HEK293 (cell line): ENCODE measurements at regions not wholly inside any gene's neighbourhood (a gene's known extent, or its start where the extent isn't known, plus 50 kb on each side); places are given as distances from the start of the nearest gene placed in this dataset.

Experiments
- MYNN ChIP-seq: fragments of 450-650 bp; formaldehyde crosslinking; IDR thresholded peaks from 2 replicates; pipeline ENCODE4 v1.5.1; 2016; ENCODE audit warnings: missing biosample characterization, missing genetic modification characterization, borderline replicate concordance
- REST ChIP-seq: fragments of 450-650 bp; formaldehyde crosslinking; IDR thresholded peaks from 2 replicates; pipeline ENCODE4 v1.5.1; 2016; ENCODE audit warnings: missing biosample characterization, missing genetic modification characterization
- SALL2 ChIP-seq: fragments of 450-650 bp; formaldehyde crosslinking; IDR thresholded peaks from 2 replicates; pipeline ENCODE4 v1.5.0; 2017; ENCODE audit warnings: missing biosample characterization, mild to moderate bottlenecking, missing genetic modification characterization, borderline replicate concordance
- ZNF133 ChIP-seq: fragments of 450-650 bp; formaldehyde crosslinking; IDR thresholded peaks from 2 replicates; pipeline ENCODE4 v1.5.1; 2016; ENCODE audit warnings: missing biosample characterization, missing genetic modification characterization
- ZNF169 ChIP-seq: fragments of 450-650 bp; formaldehyde crosslinking; IDR thresholded peaks from 2 replicates; pipeline ENCODE4 v1.5.1; 2016; ENCODE audit warnings: missing biosample characterization, missing genetic modification characterization
- ZNF629 ChIP-seq: fragments of 450-650 bp; formaldehyde crosslinking; IDR thresholded peaks from 2 replicates; pipeline ENCODE4 v1.5.1; 2017; ENCODE audit warnings: missing biosample characterization, missing genetic modification characterization
- ZNF664 ChIP-seq: fragments of 450-650 bp; formaldehyde crosslinking; IDR thresholded peaks from 2 replicates; pipeline ENCODE4 v1.5.1; 2016; ENCODE audit warnings: missing biosample characterization, missing genetic modification characterization
- ZNF704 ChIP-seq: fragments of 450-650 bp; formaldehyde crosslinking; IDR thresholded peaks from 2 replicates; pipeline ENCODE4 v1.5.1; 2016; ENCODE audit warnings: missing biosample characterization, missing genetic modification characterization
- ZSCAN18 ChIP-seq: fragments of 450-650 bp; formaldehyde crosslinking; IDR thresholded peaks from 2 replicates; pipeline ENCODE4 v1.5.1; 2016; ENCODE audit warnings: missing biosample characterization, missing genetic modification characterization
- TF ChIP-seq, protein P1 (sequence below): fragments of 450-650 bp; formaldehyde crosslinking; IDR thresholded peaks from 2 replicates; pipeline ENCODE4 v1.5.1; 2016; ENCODE audit warnings: missing biosample characterization, missing genetic modification characterization
- TF ChIP-seq, protein P2 (sequence below): fragments of 450-650 bp; formaldehyde crosslinking; conservative IDR thresholded peaks from 2 replicates; pipeline ENCODE4 v1.5.1; 2016; ENCODE audit warnings: low read depth, missing biosample characterization, missing genetic modification characterization

GRCh38 chr5:167268337-167268736 lies 1023.1 kb upstream of the WWC1 start:
- TF ChIP-seq ZNF704 (no peak), SALL2 (no peak), ZNF133 (tag by site-specific recombination) (no peak), ZNF169 (tag by site-specific recombination) (no peak), ZSCAN18 (no peak), ZNF664 (tag by site-specific recombination) (no peak), ZNF629 (tag by site-specific recombination) (no peak), MYNN (tag by site-specific recombination) (no peak), REST (tag by site-specific recombination) (no peak)
- TF ChIP-seq, protein P1, sequence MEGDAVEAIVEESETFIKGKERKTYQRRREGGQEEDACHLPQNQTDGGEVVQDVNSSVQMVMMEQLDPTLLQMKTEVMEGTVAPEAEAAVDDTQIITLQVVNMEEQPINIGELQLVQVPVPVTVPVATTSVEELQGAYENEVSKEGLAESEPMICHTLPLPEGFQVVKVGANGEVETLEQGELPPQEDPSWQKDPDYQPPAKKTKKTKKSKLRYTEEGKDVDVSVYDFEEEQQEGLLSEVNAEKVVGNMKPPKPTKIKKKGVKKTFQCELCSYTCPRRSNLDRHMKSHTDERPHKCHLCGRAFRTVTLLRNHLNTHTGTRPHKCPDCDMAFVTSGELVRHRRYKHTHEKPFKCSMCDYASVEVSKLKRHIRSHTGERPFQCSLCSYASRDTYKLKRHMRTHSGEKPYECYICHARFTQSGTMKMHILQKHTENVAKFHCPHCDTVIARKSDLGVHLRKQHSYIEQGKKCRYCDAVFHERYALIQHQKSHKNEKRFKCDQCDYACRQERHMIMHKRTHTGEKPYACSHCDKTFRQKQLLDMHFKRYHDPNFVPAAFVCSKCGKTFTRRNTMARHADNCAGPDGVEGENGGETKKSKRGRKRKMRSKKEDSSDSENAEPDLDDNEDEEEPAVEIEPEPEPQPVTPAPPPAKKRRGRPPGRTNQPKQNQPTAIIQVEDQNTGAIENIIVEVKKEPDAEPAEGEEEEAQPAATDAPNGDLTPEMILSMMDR, result no peak
- TF ChIP-seq, protein P2, sequence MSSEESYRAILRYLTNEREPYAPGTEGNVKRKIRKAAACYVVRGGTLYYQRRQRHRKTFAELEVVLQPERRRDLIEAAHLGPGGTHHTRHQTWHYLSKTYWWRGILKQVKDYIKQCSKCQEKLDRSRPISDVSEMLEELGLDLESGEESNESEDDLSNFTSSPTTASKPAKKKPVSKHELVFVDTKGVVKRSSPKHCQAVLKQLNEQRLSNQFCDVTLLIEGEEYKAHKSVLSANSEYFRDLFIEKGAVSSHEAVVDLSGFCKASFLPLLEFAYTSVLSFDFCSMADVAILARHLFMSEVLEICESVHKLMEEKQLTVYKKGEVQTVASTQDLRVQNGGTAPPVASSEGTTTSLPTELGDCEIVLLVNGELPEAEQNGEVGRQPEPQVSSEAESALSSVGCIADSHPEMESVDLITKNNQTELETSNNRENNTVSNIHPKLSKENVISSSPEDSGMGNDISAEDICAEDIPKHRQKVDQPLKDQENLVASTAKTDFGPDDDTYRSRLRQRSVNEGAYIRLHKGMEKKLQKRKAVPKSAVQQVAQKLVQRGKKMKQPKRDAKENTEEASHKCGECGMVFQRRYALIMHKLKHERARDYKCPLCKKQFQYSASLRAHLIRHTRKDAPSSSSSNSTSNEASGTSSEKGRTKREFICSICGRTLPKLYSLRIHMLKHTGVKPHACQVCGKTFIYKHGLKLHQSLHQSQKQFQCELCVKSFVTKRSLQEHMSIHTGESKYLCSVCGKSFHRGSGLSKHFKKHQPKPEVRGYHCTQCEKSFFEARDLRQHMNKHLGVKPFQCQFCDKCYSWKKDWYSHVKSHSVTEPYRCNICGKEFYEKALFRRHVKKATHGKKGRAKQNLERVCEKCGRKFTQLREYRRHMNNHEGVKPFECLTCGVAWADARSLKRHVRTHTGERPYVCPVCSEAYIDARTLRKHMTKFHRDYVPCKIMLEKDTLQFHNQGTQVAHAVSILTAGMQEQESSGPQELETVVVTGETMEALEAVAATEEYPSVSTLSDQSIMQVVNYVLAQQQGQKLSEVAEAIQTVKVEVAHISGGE (tag by site-specific recombination), result no peak
